Ascending aorta (tissue), 2 donors: ENCODE measurements at regions not wholly inside any gene's neighbourhood (a gene's known extent, or its start where the extent isn't known, plus 50 kb on each side); places are given as distances from the start of the nearest gene placed in this dataset.

Source experiments
- DNase-seq, 2 donors: peaks; one replicate each; pipeline ENCODE4 v3.0.0-alpha.2; 2019; ENCODE audit warnings: low spot score in 2 of 2
- H3K27ac ChIP-seq, 2 donors: fragments of 200-600 bp; sonication (generic); one replicate each; pipeline ENCODE4 v1.5.1; 2016 to 2017; ENCODE audit warnings: mild to moderate bottlenecking in 1 of 2
- H3K27me3 ChIP-seq: fragments of 200-600 bp; sonication (generic); one replicate; pipeline ENCODE4 v1.5.1; 2017
- H3K36me3 ChIP-seq, 2 donors: fragments of 200-600 bp; sonication (generic); one replicate each; pipeline ENCODE4 v1.5.1; 2016
- H3K4me1 ChIP-seq, 2 donors: fragments of 200-600 bp; sonication (generic); one replicate each; pipeline ENCODE4 v1.5.1; 2016 to 2017; ENCODE audit warnings: mild to moderate bottlenecking in 1 of 2
- H3K4me3 ChIP-seq, 2 donors: fragments of 200-600 bp; sonication (generic); one replicate each; pipeline ENCODE4 v1.5.1; 2016 to 2017; ENCODE audit warnings: mild to moderate bottlenecking in 1 of 2
- H3K9me3 ChIP-seq, 2 donors: fragments of 200-600 bp; sonication (generic); one replicate each; pipeline ENCODE4 v1.5.1; 2016
- intact Hi-C: fragments of 100-400 bp; cut with DNase I; formaldehyde crosslinking; loops from one replicate; pipeline ENCODE4 v1.15.1; 2023
- TF ChIP-seq, protein P1 (sequence below), 3 experiments: fragments of 200-600 bp in 2 of 3; fragments of 450-650 bp in 1 of 3; sonication (generic) in 2 of 3; IDR thresholded peaks; one replicate each; pipeline ENCODE4 v1.5.1; 2016 to 2019; ENCODE audit warnings: antibody characterized with exemption in 3 of 3, mild to moderate bottlenecking in 1 of 3, moderate library complexity in 1 of 3

DNA sequence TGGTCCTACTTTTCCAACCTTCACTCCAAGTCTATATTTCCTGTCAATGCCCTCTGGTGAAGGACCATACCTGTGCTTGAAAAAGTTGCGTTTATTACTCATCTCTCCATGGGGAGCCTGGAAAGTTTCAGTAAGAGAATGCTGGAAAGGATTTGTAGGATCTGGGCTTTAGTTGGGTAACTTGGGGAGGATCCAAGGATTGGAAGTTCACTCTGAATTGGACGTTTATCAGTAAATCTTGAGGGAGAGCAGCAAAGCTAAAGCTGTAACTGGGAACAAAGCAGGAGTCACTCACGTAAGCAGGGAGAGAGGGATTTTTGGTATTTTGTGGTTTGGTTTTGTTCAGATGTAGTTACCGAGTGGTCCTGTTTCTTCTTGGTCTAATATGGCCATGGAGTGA is 51.4 kb upstream of the NPVF start:
- intact Hi-C loops: no loop called here
- no peaks in the 10 kb centered on the region for H3K9me3 ChIP-seq
- H3K27ac ChIP-seq: no peak overlapping the region
- TF ChIP-seq, protein P1, sequence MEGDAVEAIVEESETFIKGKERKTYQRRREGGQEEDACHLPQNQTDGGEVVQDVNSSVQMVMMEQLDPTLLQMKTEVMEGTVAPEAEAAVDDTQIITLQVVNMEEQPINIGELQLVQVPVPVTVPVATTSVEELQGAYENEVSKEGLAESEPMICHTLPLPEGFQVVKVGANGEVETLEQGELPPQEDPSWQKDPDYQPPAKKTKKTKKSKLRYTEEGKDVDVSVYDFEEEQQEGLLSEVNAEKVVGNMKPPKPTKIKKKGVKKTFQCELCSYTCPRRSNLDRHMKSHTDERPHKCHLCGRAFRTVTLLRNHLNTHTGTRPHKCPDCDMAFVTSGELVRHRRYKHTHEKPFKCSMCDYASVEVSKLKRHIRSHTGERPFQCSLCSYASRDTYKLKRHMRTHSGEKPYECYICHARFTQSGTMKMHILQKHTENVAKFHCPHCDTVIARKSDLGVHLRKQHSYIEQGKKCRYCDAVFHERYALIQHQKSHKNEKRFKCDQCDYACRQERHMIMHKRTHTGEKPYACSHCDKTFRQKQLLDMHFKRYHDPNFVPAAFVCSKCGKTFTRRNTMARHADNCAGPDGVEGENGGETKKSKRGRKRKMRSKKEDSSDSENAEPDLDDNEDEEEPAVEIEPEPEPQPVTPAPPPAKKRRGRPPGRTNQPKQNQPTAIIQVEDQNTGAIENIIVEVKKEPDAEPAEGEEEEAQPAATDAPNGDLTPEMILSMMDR (IDR thresholded peaks at IDR 0.05): no peak
- DNase-seq: no peak
- H3K27me3 ChIP-seq: no peaks in the 10 kb centered on the region
- H3K36me3 ChIP-seq: no peaks in the 10 kb centered on the region
- no peak overlapping the region for H3K4me3 ChIP-seq
- no peaks in the 10 kb centered on the region for H3K4me1 ChIP-seq

DNA sequence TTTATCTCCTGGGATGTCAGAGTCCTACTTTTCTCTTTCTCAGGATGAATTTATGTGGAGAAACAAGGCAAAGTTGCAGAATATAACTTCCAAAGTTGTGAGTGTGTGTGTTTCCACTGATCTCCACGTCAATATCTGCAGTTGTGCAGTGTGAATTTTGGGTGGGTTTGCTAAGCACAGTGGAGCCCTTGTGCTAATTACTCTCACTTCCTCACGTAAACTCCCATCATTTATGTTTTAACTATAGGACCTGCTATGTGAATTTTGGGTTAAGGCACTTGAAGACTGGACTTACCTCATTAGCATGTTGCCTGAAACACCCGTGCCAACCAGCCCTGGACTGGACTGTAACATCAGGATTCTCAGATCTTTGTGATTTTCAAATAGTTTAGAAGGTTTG is 51.9 kb upstream of the NPVF start:
- H3K4me1 ChIP-seq: no peaks in the 10 kb centered on the region
- TF ChIP-seq, protein P1 (IDR thresholded peaks at IDR 0.05): no peak
- intact Hi-C loops: no loop called here
- H3K9me3 ChIP-seq: no peaks in the 10 kb centered on the region
- no peaks in the 10 kb centered on the region for H3K36me3 ChIP-seq
- H3K27me3 ChIP-seq: no peaks in the 10 kb centered on the region
- H3K4me3 ChIP-seq: no peak overlapping the region
- no peak overlapping the region for H3K27ac ChIP-seq
- no peak for DNase-seq

DNA sequence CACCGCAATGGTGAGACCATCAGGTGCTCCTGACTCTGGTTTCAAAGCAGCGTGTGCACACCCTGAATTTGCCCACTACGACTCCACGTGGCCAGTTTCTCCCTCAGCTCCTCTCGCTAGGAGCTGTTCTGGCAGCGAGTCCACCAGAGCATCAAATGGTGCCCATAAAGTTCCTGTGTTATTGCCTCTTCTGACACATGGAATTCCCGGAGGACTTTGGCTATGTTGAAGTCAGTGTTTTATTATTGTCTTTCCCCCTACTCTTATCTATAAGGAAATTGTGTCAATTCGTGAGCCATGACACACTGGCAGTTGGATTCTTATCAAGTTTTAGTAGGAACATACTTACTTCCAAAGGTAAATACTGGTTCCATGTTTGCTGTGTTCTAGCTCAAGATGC is 53.9 kb upstream of the NPVF start:
- intact Hi-C loops: no loop called here
- no peak for DNase-seq
- TF ChIP-seq, protein P1 (IDR thresholded peaks at IDR 0.05): no peak
- Histone ChIP-seq H3K4me1 (no peaks in the 10 kb centered on the region), H3K27me3 (no peaks in the 10 kb centered on the region), H3K4me3 (no peak overlapping the region), H3K27ac (no peak overlapping the region), H3K9me3 (no peaks in the 10 kb centered on the region), H3K36me3 (no peaks in the 10 kb centered on the region)

DNA sequence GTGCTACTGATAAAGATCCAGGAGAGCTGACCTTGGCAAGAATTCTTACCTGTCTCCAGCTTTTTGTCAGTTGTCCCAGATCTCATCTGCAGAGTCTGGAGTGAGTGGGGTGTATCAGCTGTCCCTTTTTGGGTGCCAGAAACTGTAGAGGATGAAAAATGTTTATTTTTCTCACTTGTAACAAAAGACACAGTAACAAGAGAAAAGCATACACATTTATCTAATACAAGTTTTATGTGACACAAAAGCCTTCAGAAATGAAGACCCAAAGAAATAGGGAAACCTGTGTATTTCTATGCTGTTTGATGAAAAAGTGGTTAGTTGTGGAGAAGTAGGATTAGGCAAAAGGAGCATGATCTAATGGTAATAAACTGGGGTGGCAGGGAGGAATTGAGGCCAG is 58.5 kb upstream of the NPVF start:
- H3K9me3 ChIP-seq: no peaks in the 10 kb centered on the region
- intact Hi-C loops: no loop called here
- no peaks in the 10 kb centered on the region for H3K36me3 ChIP-seq

DNA sequence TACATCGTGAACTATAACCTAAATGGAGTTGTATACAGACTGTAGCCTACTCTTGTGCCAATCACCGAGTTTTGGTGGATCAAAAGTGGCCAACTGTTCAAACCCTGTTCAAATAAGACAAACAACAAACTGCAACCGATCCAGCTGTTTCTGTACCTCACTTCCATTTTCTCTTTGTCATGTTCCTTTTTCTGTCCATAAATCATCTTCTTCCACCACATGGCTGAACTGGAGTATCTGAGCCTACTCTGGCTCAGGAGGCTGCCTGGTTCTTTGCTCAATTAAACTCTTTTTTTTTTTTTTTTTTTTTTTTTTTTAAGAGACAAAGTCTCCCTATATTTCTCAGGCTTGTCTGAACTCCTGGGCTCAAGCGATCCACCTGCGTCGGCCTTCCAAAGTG is 59.0 kb upstream of the NPVF start:
- Histone ChIP-seq H3K36me3 (no peaks in the 10 kb centered on the region), H3K9me3 (no peaks in the 10 kb centered on the region), H3K4me3 (no peak overlapping the region), H3K27me3 (no peaks in the 10 kb centered on the region), H3K4me1 (no peaks in the 10 kb centered on the region), H3K27ac (no peak overlapping the region)
- DNase-seq: no peak
- TF ChIP-seq, protein P1 (IDR thresholded peaks at IDR 0.05): no peak
- intact Hi-C loops: no loop called here

More for the DNA sequence above, 58.5 kb upstream of the NPVF start:
- H3K4me1 ChIP-seq: no peaks in the 10 kb centered on the region
- no peak for DNase-seq
- no peaks in the 10 kb centered on the region for H3K27me3 ChIP-seq
- H3K27ac ChIP-seq: no peak overlapping the region
- TF ChIP-seq, protein P1 (IDR thresholded peaks at IDR 0.05): no peak
- no peak overlapping the region for H3K4me3 ChIP-seq
